HL-60 (cell line): ENCODE measurements at regions not wholly inside any gene's neighbourhood (a gene's known extent, or its start where the extent isn't known, plus 50 kb on each side); places are given as distances from the start of the nearest gene placed in this dataset.

ENCODE experiments used
- DNase-seq, 2 experiments: peaks; one replicate each; pipeline ENCODE4 v3.0.0-alpha.2; 2010 to 2020; ENCODE audit warnings: low read depth in 1 of 2, low spot score in 1 of 2
- H3K27ac ChIP-seq: fragments of 250-450 bp; sonication (Bioruptor Pico); replicated peaks from 2 replicates; pipeline ENCODE4 v1.5.1; 2020; ENCODE audit warnings: mild to moderate bottlenecking, moderate library complexity
- H3K27me3 ChIP-seq: fragments of 250-450 bp; sonication (Bioruptor Pico); 2 replicates; pipeline ENCODE4 v1.5.1; 2021; ENCODE audit warnings: mild to moderate bottlenecking, moderate library complexity; ENCODE audit not compliant: insufficient read depth, poor library complexity, severe bottlenecking
- H3K4me3 ChIP-seq: replicated peaks from 2 replicates; pipeline ENCODE4 v1.5.1; 2011; ENCODE audit warnings: mild to moderate bottlenecking, control low read depth, low read length; ENCODE audit not compliant: insufficient read depth
- CTCF ChIP-seq: IDR thresholded peaks from one replicate; pipeline ENCODE4 v1.5.1; 2011; ENCODE audit warnings: low read length, control low read depth, inconsistent platforms; ENCODE audit not compliant: insufficient read depth
- GABPA ChIP-seq: IDR thresholded peaks from 2 replicates; pipeline ENCODE4 v1.6.1; 2012; ENCODE audit warnings: low read depth
- POLR2AphosphoS5 ChIP-seq: IDR thresholded peaks from 2 replicates; pipeline ENCODE4 v1.6.1; 2012; ENCODE audit warnings: low read depth
- REST ChIP-seq: IDR thresholded peaks from 2 replicates; pipeline ENCODE4 v1.6.1; 2012; ENCODE audit warnings: low read depth; ENCODE audit not compliant: insufficient replicate concordance
- SPI1 ChIP-seq: IDR thresholded peaks from 2 replicates; pipeline ENCODE4 v1.6.1; 2012; ENCODE audit warnings: low read depth, mild to moderate bottlenecking, borderline replicate concordance

- Histone ChIP-seq H3K27me3 (no peaks in the 10 kb centered on the region), H3K27ac (no peak overlapping the region), H3K4me3 (no peak overlapping the region)
- DNase-seq: no peak
- TF ChIP-seq SPI1: no peak
- no peak for TF ChIP-seq GABPA
- no peak for TF ChIP-seq CTCF
- no peak for TF ChIP-seq REST
- no peak for TF ChIP-seq POLR2AphosphoS5
Measured at GRCh38 chrX:94418065-94418464, 744.1 kb downstream of the FAM133A start.

GRCh38 chrX:94424456-94424855 is 750.5 kb downstream of the FAM133A start:
- H3K27ac ChIP-seq: no peak overlapping the region
- no peak for DNase-seq
- H3K4me3 ChIP-seq: no peak overlapping the region
- no peak for TF ChIP-seq GABPA
- no peak for TF ChIP-seq REST
- no peak for TF ChIP-seq POLR2AphosphoS5
- TF ChIP-seq SPI1: no peak
- no peak for TF ChIP-seq CTCF
- H3K27me3 ChIP-seq: no peaks in the 10 kb centered on the region

- H3K4me3 ChIP-seq: no peak overlapping the region
- no peak overlapping the region for H3K27ac ChIP-seq
- no peaks in the 10 kb centered on the region for H3K27me3 ChIP-seq
- DNase-seq: no peak
- TF ChIP-seq POLR2AphosphoS5: no peak
- TF ChIP-seq CTCF: no peak
- TF ChIP-seq SPI1: no peak
Measured at GRCh38 chrX:94430091-94430490, 756.1 kb downstream of the FAM133A start.

- Histone ChIP-seq H3K27ac (no peak overlapping the region), H3K4me3 (no peak overlapping the region), H3K27me3 (no peaks in the 10 kb centered on the region)
- TF ChIP-seq SPI1: no peak
- TF ChIP-seq CTCF: no peak
- no peak for TF ChIP-seq GABPA
- no peak for TF ChIP-seq REST
- TF ChIP-seq POLR2AphosphoS5: no peak
- DNase-seq: no peak
Measured at GRCh38 chrX:94435799-94436198, 761.8 kb downstream of the FAM133A start.
